ENCODE measurements at regions not wholly inside any gene's neighbourhood (a gene's known extent, or its start where the extent isn't known, plus 50 kb on each side); places are given as distances from the start of the nearest gene placed in this dataset.

- Histone ChIP-seq H3K36me3 (no peaks in the 10 kb centered on the region), H3K27me3 (ENCODE audit: low read depth) (no peaks in the 10 kb centered on the region), H3K9me3 (no peaks in the 10 kb centered on the region), H3K27ac (no peak overlapping the region), H3K4me3 (no peak overlapping the region), H3K4me1 (no peaks in the 10 kb centered on the region)
- intact Hi-C loops (cut with DNase I): no loop called here
- no peak for ATAC-seq
- no peak for TF ChIP-seq CTCF (IDR thresholded peaks at IDR 0.05)
- no peak for DNase-seq
Observed at GRCh38 chr18:41034413-41034812, 920.6 kb upstream of the PIK3C3 start.

- intact Hi-C loops (cut with DNase I): no loop called here
- H3K4me3 ChIP-seq: no peak overlapping the region
Observed at GRCh38 chr18:41025666-41026065, 929.4 kb upstream of the PIK3C3 start.

GRCh38 chr18:41024792-41025191, 930.2 kb upstream of the PIK3C3 start:
- intact Hi-C loops (cut with DNase I): no loop called here
- no peak overlapping the region for H3K4me3 ChIP-seq
- H3K36me3 ChIP-seq: no peaks in the 10 kb centered on the region
- ATAC-seq (no peak), DNase-seq (no peak)
- TF ChIP-seq CTCF (IDR thresholded peaks at IDR 0.05): no peak
- no peaks in the 10 kb centered on the region for H3K9me3 ChIP-seq
- H3K27ac ChIP-seq: no peak overlapping the region
- no peaks in the 10 kb centered on the region for H3K4me1 ChIP-seq
- no peaks in the 10 kb centered on the region for H3K27me3 ChIP-seq (ENCODE audit: low read depth)

More at GRCh38 chr18:41025666-41026065, 929.4 kb upstream of the PIK3C3 start:
- H3K9me3 ChIP-seq: no peaks in the 10 kb centered on the region
- ATAC-seq (no peak), DNase-seq (no peak)
- H3K27me3 ChIP-seq (ENCODE audit: low read depth): no peaks in the 10 kb centered on the region
- H3K36me3 ChIP-seq: no peaks in the 10 kb centered on the region
- no peak for TF ChIP-seq CTCF (IDR thresholded peaks at IDR 0.05)
- H3K27ac ChIP-seq: no peak overlapping the region
- H3K4me1 ChIP-seq: no peaks in the 10 kb centered on the region

GRCh38 chr18:41022484-41022883, 932.5 kb upstream of the PIK3C3 start:
- TF ChIP-seq CTCF (IDR thresholded peaks at IDR 0.05): no peak
- DNase-seq: no peak
- Histone ChIP-seq H3K4me1 (no peaks in the 10 kb centered on the region), H3K9me3 (peaks cover 6% of the 10 kb centered on the region), H3K36me3 (no peaks in the 10 kb centered on the region), H3K27me3 (ENCODE audit: low read depth) (no peaks in the 10 kb centered on the region), H3K27ac (no peak overlapping the region), H3K4me3 (no peak overlapping the region)
- no peak for ATAC-seq
- intact Hi-C loops (cut with DNase I): no loop called here

- Histone ChIP-seq H3K27ac (no peak overlapping the region), H3K4me1 (no peaks in the 10 kb centered on the region), H3K36me3 (no peaks in the 10 kb centered on the region), H3K9me3 (peaks cover 6% of the 10 kb centered on the region), H3K4me3 (no peak overlapping the region), H3K27me3 (ENCODE audit: low read depth) (no peaks in the 10 kb centered on the region)
- ATAC-seq (no peak), DNase-seq (no peak)
- no peak for TF ChIP-seq CTCF (IDR thresholded peaks at IDR 0.05)
- intact Hi-C loops (cut with DNase I): no loop called here
Observed at GRCh38 chr18:41021089-41021488, 933.9 kb upstream of the PIK3C3 start.

GRCh38 chr18:41012194-41012593, 942.8 kb upstream of the PIK3C3 start:
- no peaks in the 10 kb centered on the region for H3K4me1 ChIP-seq
- no peaks in the 10 kb centered on the region for H3K27me3 ChIP-seq (ENCODE audit: low read depth)
- H3K4me3 ChIP-seq: no peak overlapping the region
- H3K9me3 ChIP-seq: no peaks in the 10 kb centered on the region
- intact Hi-C loops (cut with DNase I): no loop called here
- no peaks in the 10 kb centered on the region for H3K36me3 ChIP-seq
- H3K27ac ChIP-seq: no peak overlapping the region
- no peak for DNase-seq
- TF ChIP-seq CTCF (IDR thresholded peaks at IDR 0.05): no peak
- ATAC-seq: no peak
